GM21526 (cell line): ENCODE measurements at regions not wholly inside any gene's neighbourhood (a gene's known extent, or its start where the extent isn't known, plus 50 kb on each side); places are given as distances from the start of the nearest gene placed in this dataset.

Experiments used
- ATAC-seq: cut with Tn5 transposase; IDR thresholded peaks from one replicate; pipeline ENCODE4 v1.9.1; 2021; ENCODE audit warnings: moderate library complexity; ENCODE audit not compliant: unreplicated experiment, low FRiP score

DNA sequence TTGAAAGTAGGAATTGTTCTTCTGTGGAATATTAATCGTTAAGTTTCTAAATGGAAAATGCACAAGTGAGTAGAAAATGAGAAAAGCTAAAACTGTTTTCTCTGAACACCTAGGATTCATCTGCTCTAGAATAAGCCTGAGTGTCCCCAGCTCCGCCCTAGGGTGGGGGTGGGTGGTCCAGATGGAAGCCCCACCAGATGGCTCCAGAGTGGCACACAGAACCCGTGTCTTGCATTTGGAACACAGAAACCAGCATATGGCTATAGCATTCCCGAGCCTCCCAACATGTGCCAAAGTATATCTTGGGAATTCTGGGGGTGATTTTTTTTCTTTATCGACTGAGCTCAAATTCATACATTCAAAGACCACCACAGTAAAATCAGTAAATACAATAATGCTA, 517.7 kb upstream of the PSMD7 start:
- no peak for ATAC-seq

GRCh38 chr16:73775841-73776388, 520.7 kb upstream of the PSMD7 start:
- no peak for ATAC-seq

GRCh38 chr16:73771196-73772064, 525.2 kb upstream of the PSMD7 start:
- ATAC-seq: no peak

GRCh38 chr16:73768786-73769203, 527.8 kb upstream of the PSMD7 start:
- ATAC-seq: no peak

DNA sequence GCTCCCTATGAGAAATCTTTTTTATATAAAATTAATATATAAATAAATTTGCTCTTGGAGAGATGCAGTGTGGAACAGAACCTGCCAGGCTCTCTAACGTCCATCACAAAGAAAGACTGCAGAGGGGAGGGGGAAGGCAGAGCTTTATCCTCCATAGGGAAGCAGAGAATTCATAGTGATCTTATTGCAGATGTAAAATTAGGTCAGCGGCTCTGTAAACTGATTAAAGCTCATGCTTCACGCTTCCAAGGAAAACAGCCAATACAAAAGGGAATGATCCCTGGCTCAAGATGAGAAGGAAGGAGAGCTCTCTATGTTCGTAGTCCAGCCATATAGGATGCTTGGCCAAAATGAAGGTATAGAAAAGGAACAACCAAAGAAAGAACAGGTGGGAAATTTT, 532.3 kb upstream of the PSMD7 start:
- ATAC-seq: no peak

DNA sequence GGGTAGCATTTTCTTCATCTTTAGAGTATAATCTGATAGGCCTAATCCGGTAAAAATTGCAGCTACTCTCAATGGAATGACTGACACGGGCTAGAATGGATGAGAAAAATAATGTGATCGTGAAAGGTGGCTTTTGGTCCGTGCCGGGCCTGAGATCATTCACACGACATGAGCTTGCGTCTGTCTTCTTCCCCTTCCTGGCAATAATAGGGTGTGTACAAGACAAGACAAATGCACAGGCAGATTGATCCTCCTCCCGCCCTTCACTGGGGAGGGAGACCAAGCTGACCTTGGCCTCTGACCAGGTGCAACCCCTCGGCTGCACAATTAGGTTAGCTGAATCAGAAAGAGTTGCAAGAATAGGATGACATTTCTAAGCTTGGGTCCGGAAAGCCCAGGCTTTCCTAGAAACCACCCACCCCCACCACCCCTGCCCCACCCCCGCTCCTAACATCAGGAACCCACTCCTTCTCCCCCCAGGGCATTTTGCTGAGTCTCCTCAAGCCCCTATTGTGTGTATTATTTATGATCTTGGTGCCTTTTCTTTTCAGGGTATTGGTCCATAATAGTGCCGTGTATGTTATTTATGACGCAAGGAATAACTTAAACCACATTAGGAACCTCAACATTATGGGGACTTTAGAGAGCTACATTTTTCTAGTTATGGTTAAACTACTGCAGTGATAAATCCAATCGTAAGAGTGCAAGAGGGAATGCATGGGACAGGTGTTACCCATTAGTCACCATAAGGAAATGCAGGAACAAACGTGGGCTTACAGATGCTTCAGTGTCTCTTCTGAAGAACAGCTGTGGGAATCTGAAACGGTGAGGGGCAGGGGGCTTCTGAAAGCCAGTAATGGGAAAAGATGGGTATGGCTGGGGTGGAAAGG, 540.1 kb upstream of the PSMD7 start:
- ATAC-seq: no peak

DNA sequence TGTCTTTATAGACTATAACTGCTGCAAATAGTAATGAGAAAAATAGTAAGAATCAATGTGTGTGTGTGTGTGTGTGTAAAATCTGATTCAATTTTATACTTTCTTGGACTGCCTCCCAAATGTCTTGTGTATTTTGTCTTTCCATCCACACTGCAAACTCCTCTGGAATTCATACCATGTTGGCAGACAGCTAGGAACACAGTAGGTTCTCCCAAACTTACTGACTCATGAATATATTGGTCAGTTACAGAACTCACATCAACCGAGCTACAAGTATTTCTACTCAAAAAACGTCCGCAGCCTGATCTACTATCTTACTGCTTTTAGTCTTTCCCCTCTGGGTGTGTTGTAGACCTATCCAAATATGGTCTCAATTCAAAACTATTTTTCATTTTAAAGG, 542.7 kb upstream of the PSMD7 start:
- ATAC-seq: no peak

DNA sequence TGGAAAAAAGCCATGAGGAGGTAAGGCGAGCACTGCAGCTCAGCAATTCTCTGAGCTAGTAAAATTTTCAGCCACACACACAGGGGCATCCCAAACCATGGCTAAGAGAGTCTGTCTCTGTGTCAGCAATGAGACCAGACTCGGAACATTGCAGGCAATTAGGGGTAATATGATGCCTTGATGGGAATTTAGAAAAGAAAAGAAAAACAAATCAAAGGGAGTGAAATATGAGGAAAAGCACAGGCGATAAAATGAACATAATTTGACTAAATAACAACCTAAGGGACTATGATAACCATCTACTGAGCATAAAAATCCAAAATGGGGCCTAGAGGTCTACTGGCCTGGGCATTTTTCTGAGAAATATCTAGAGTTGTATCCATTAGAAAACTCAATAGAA, 546.0 kb upstream of the PSMD7 start:
- no peak for ATAC-seq

DNA sequence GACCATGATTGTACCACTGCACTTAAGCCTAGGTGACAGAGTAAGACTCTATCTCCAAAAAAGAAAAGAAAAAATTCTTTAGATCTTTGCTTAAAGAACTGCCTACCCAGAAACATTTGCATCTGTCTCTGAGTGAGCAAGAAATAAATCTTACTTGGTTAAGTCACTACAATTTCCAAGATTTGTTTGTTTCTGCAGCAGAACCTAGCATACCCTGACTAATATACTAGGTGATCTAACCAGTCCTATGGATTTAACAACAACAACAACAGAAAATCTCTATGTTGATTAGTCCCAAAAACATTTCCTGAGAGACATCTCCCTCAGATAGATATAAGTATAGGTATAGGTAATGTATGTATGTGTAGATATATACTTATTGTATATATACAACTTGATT, 549.3 kb upstream of the PSMD7 start:
- no peak for ATAC-seq

GRCh38 chr16:73746554-73746953, 550.1 kb upstream of the PSMD7 start:
- no peak for ATAC-seq

- ATAC-seq: no peak
These were observed 552.7 kb upstream of the PSMD7 start for GRCh38 chr16:73743665-73744496.

DNA sequence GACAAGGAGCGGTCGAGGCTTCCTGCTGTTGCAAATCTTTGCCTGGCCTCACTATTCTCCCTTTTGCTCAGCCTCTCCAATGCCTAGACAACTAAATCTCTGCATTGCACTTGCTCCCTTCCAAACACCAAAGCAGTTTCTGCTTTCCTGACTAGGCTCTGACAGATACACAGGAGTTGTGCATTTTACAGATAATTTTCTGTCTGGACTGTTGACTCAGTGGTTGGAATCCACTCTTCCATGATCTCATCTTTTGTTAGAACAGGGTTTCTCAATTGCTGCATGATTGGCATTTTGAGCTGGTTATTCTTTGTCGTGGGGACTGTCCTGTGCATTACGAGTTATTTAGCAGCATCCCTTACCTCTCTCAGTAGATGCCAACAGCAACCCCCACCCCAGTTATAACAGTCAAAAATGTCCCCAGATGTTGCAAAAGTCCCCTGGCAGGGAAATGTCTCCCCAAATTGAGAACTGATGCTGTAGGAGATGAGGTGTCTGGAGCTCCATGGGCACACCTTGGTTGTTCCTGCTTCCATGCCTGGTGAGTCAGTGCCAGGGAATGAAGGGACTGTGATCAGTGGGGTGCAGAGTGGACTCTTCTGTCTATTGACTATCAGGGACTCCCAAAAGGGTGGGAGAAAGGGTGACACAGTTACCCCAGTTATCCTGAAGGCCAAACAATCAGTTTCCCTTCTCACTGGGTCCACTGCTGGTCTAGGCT, 557.4 kb upstream of the PSMD7 start:
- no peak for ATAC-seq

- ATAC-seq: no peak
These were observed 558.3 kb upstream of the PSMD7 start for GRCh38 chr16:73738266-73738665.

- ATAC-seq: no peak
These were observed 559.0 kb upstream of the PSMD7 start for GRCh38 chr16:73737637-73738036.

- no peak for ATAC-seq
These were observed 560.7 kb upstream of the PSMD7 start for GRCh38 chr16:73735954-73736353.

DNA sequence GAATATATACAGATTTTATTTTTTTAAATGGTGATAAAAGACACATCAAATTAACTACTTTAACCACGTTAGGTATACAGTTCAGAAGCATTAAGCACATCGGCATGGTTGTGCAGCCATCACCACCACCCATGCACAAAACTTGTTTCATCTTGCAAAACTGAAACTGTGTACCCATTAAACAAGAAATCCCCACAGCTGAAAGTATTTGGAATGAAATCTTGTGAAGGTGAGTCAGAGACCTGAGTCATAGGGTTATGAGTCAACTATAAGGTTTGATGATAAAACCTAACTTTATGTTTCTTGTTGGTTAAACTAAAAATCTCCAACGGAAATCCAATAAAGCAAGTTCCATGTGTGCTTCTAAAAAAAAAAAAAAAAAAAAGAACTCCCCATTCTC, 561.6 kb upstream of the PSMD7 start:
- ATAC-seq: no peak

GRCh38 chr16:73732681-73733080, 563.9 kb upstream of the PSMD7 start:
- ATAC-seq: no peak

GRCh38 chr16:73732143-73732542, 564.5 kb upstream of the PSMD7 start:
- ATAC-seq: no peak

GRCh38 chr16:73730481-73731090, 566.0 kb upstream of the PSMD7 start:
- ATAC-seq: no peak
